Putamen (tissue), 1 donor: ENCODE measurements at regions not wholly inside any gene's neighbourhood (a gene's known extent, or its start where the extent isn't known, plus 50 kb on each side); places are given as distances from the start of the nearest gene placed in this dataset.

Source experiments
- DNase-seq: peaks from one replicate; pipeline ENCODE4 v3.0.0-alpha.2; 2016; ENCODE audit warnings: low spot score

DNA sequence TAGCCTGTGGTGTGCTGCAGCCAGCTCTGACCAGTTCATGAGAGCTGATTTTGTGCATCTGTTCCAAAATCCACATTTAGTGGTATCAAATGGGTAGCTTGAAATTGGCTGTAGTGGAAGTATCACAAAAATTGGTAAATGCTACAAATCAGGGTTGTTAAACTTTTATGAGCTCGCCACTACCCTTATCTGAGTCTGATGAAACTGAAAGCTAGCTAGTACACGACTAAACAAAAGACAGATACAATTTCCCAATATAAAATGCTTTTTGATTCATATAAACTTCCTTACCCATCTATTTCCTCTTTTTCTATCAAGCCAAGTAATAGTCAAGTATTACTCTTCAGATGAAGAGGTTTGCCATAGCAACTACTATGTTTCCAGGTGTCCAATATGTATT, 392.0 kb downstream of the TMEM161B start:
- DNase-seq = no peak

DNA sequence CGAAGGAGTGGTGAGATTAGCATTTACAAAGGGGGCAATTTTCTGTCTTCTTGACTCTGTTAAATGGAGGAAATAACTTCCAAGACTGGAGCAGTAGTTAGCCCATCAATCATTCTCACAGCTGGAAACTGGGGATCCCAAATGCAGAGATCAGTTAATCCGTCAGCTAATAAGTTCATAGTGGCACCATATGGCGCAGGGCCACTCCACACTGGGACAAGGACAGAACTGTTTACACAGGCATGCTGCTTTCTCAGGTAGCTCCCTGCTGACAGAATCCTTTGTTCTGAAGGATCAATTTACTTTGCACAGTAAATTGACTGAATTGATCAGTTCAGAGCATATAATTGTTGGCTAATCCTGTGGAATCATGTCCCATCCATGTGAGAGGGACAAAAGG, 395.7 kb downstream of the TMEM161B start:
- no peak for DNase-seq

GRCh38 chr5:87868792-87869191, 399.9 kb downstream of the TMEM161B start:
- no peak for DNase-seq

DNA sequence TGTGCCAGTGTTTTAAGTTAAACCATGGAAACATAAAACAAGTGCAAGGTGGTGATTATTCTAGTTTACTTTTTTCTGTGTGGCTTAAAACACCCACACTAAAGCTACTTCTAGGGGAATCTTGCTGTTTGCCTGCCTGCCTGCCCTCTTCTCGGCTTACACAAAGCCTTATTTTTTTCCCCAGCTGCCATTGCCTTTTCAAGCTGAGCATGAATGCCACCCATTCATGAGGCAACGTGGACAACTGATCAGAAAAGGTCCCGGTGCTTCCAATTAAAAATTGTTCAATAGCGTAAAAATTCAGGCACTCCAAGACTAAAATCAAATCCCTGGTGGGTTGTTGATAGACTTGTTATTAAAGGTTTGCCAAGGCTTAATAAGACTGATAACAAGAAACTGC, 401.4 kb downstream of the TMEM161B start:
- no peak for DNase-seq

DNA sequence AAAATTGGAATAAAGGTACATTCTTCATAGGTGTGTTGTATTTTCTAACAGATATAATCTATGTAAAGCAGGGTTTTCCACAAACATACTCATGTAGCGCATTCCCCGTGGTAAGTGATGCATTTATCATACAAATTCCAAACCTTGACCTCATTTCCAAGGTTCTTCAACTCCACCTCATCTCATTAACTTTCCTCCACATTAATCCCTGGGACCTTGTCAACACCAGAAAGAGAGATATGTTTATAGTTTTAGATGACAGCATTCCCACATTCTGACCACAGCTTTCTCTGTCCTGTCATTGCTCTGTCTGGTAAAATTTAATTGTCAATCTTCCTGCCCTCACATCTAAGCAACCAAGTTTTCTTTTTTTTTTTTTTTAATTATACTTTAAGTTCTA, 415.1 kb downstream of the TMEM161B start:
- no peak for DNase-seq

DNA sequence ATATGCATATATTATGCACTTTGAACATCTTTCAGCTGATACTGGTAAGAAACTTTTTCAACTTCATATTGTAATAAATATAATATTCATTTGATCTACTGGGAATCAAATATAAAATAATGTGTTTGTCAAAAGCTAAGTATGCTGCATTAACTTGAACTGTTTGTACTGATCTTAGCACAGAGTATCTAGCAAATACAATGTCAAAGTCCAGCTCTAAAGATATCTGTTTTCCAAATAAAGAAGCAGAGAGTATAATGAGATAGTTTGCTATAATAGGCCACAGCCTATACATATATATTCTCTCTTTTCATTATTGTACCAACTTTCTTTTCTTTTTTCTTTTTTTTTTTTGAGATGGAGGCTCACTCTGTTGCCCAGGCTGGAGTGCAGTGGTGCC, 417.0 kb downstream of the TMEM161B start:
- DNase-seq = no peak

DNA sequence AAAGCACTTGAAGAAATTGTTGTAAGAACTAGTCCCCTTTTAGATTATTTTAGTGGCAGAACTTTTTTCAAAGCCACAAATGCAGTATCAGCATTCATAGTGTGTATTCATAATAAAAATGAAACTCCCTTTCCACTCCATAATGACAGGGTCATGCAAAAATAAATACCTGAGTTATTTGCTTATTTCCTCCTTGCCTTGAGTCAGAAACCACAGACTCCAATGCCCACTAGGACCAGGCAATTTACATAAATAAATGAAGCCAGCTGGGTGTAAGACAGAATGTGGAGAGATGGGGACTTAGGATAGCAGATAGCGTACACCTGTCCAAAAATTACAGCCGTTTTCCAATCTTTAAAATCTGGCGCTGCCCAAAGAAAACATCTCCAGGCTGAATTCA, 417.8 kb downstream of the TMEM161B start:
- no peak for DNase-seq

- DNase-seq = no peak
Observed at GRCh38 chr5:87845734-87846133, 422.9 kb downstream of the TMEM161B start.

GRCh38 chr5:87844866-87845265, 423.8 kb downstream of the TMEM161B start:
- DNase-seq = no peak

- no peak for DNase-seq
Observed at GRCh38 chr5:87844449-87844848, 424.2 kb downstream of the TMEM161B start.

DNA sequence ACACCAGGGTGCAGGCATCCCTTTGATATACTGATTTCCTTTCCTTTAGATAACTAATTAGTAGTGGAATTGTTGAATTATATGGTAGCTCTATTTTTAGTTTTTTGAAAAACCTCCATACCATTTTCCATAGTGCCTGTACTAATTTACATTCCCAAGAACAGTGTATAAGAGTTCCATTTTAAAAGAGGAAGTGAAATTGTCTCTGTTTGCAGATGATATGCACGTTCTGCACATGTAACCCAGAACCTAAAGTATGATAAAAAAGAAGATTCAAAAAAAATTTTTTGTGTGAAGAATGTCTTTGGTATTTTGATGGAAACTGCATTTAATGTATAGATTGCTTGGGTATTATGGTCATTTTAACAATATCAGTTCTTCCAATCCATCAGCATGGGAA, 424.0 kb upstream of the CCNH start:
- no peak for DNase-seq

GRCh38 chr5:87831499-87831898, 418.8 kb upstream of the CCNH start:
- DNase-seq = no peak

GRCh38 chr5:87829217-87829551, 416.5 kb upstream of the CCNH start:
- no peak for DNase-seq

DNA sequence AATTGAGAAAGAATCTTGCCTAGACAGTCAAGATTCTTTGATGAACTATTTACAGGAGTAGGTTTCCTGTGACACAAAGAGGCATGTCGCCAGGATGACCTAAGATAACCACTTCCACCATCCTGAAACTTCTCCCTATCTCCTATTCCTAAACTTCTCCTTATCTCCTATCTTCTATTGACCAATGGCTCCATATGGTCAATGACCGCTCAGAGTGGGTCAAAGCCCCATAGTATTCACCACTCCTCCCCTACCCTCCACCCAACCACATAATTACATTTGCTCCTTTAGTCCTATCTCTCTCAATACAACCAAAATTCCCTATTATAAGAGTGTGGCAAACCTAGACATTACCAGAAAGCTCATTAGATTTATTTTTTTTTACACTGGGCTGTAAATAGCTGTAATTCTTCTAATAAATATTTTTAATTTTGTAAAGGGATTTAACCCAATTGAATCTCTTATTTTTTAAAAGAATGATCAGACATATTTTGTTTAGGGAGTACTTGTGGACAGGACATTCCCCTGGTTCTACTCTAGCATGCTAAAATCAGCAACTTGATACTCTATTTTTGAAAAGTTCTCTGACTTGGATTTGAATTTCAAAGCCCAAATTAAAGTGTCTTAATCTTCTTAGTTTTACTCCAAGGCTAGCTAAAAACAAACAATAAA, 416.0 kb upstream of the CCNH start:
- DNase-seq = no peak

DNA sequence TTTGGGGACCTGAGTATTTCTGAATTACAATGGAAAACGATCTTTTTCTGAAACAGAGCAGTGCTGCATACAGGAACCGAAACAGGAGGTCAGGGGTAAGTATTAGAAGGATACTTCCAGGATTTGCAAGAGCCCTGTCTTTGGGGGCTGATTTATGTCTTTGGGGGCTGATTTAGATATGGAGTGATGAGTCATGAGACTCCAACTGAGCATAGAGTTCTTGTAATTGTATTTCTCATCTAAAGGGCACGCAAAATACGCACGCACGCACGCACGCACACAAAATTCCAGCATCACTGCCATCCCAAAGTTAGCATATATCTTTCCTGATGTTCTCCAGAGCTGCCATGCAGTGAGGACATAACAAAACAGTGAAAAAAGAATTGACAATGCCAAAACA, 414.8 kb upstream of the CCNH start:
- no peak for DNase-seq

DNA sequence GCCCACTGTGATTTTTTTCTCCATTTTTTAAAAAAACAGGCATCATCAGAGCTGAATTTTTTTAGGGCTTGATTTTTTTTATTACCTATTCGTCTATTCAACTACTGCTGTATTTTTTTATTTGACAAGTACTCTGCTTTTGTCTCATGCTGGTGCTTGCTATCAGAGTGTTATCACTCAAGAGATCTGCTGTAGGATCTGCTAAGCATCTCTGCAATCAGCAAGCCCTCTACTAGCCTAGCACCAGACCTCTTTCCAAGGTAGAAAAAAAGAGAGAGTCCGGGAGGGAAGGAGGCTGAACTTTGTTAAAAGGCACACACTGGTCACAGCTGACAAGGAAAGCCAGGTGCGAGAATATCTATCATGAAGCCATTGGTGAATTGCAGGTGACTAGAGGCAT, 413.8 kb upstream of the CCNH start:
- no peak for DNase-seq

DNA sequence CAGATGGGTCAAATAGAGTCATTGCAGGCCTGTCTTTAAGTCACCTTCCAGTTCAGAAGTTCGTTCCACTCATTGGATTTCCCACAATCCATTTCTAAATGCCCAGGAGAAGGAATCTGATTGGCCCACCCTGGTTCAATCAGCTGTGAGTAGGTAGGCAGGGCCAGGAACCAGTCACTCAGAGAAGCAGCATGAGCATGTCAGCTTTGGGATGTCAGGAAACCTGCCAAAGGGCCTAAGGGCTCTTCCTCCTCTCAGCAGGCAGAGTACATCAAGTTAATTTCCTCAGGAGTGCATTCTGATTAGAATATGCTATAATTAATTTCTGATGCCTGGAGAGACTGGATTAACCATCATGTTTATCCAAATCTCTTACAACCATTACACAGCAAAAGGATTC, 412.9 kb upstream of the CCNH start:
- no peak for DNase-seq

GRCh38 chr5:87807783-87808182, 395.1 kb upstream of the CCNH start:
- DNase-seq = no peak

- DNase-seq = no peak
Observed at GRCh38 chr5:87803352-87803751, 390.6 kb upstream of the CCNH start.

GRCh38 chr5:87791869-87792268, 379.1 kb upstream of the CCNH start:
- no peak for DNase-seq

- no peak for DNase-seq
Observed at GRCh38 chr5:87788416-87788815, 375.7 kb upstream of the CCNH start.

DNA sequence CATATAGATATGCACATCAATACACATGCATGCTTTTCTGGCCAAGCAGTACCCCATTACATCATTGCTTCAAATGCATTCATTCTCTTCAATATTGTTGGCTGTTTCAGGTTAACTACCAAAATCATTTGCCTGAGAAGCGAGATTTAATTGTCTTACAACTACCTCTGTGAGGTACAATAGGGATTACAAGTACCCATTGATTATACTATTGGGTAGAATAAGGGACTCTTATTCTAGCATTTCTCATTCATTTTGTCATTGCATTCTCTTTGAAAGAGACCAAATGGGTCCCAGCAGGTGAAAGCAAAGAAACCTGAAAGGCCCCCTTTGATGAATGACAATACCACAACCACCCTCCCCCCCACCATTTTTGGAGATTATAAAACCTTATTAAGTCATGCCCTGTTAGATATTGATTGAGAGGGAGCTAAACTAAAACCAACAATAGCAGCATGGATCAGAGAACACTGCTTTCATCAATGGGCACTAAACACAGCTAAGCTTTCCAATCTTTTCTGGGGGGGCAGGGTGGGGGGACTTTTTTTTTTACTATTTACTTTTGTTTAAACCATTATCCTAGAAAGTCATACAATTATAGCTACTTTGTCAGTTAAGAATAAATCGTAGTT, 375.0 kb upstream of the CCNH start:
- DNase-seq = no peak

DNA sequence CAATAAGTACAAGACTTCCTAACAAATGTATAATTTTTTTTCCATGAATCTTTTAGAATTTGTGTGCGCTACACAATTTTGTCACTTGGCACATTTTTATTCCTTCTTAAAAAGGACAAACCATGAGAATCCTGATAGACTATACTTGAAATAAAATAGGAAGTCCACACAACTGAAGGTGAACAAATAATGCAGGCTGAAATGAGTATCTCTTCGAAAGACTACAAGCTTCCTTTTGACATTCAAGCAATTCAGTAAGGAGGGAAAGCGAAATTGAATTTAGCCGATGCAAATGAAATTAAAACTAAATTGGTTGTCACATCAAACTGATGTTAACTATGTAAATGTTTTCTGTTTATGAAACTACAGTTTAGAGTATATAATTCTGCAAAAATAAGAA, 374.4 kb upstream of the CCNH start:
- no peak for DNase-seq

DNA sequence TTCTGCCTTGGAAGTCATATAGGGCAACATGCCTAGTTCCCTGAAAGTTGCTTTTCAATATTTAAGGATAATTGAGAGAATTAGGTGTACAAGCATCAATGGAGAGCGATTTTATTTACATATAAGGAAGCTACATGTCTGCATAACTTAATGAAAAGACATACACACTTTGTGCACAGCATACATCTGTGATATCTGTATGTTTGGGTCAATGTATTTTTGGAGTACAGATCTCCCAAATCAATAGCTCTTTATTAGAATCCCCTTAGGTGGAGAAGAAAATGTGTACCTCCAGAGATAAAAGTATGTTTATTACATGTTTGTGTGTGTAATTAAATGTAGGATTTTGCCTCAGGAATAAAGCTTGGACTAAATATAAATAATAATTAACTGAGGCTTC, 373.7 kb upstream of the CCNH start:
- DNase-seq = no peak
